ENCODE measurements at regions not wholly inside any gene's neighbourhood (a gene's known extent, or its start where the extent isn't known, plus 50 kb on each side); places are given as distances from the start of the nearest gene placed in this dataset.

- TF ChIP-seq CTCF (IDR thresholded peaks at IDR 0.05) = no peak
- TF ChIP-seq POLR2AphosphoS5 (IDR thresholded peaks at IDR 0.05) = no peak
Observed at GRCh38 chr4:164357957-164358356, 396.0 kb upstream of the SMIM31 start.

All from breast epithelium (tissue), 3 donors.